T-helper 2 cell (primary cell): ENCODE measurements at regions not wholly inside any gene's neighbourhood (a gene's known extent, or its start where the extent isn't known, plus 50 kb on each side); places are given as distances from the start of the nearest gene placed in this dataset.

Experiments used
- DNase-seq, 5 experiments: peaks; one replicate each; pipeline versions ENCODE4 v3.0.0 to v3.0.0-alpha.2; 2012 to 2022

DNA sequence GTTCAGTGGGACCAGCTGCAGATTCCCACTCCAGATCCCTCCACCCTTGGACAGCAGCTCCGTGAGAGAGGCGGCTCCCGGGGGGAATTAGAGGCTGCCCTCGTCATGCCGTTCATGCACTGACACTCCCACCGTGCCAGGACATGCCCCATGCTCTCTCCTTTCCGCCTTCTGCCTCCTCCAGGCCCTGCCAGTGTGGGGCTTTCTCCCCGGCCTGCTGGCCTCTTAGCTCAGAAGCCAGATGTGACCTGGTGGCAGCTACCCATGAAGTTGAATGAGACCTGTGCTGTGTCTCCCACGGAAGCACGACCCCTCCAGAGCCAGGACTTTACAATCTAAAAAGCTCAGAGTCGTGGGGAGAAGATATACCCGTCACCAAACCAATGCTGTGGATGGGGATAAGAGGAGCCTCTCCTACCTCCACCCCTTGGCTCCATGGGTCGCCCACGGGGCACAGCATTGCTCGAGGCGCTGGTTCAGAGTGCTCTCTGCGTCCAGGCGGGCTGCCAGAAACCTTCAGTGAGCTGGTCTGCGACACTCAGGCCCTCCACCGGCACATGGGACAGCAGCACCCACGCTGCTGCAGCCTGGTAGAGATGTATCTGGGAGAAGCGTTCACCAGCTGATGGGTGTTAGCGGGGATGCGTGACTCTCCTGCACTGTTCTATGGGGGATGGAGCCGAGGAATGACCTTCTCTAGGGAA, 111.0 kb upstream of the GPC1 start:
- no peak for DNase-seq

DNA sequence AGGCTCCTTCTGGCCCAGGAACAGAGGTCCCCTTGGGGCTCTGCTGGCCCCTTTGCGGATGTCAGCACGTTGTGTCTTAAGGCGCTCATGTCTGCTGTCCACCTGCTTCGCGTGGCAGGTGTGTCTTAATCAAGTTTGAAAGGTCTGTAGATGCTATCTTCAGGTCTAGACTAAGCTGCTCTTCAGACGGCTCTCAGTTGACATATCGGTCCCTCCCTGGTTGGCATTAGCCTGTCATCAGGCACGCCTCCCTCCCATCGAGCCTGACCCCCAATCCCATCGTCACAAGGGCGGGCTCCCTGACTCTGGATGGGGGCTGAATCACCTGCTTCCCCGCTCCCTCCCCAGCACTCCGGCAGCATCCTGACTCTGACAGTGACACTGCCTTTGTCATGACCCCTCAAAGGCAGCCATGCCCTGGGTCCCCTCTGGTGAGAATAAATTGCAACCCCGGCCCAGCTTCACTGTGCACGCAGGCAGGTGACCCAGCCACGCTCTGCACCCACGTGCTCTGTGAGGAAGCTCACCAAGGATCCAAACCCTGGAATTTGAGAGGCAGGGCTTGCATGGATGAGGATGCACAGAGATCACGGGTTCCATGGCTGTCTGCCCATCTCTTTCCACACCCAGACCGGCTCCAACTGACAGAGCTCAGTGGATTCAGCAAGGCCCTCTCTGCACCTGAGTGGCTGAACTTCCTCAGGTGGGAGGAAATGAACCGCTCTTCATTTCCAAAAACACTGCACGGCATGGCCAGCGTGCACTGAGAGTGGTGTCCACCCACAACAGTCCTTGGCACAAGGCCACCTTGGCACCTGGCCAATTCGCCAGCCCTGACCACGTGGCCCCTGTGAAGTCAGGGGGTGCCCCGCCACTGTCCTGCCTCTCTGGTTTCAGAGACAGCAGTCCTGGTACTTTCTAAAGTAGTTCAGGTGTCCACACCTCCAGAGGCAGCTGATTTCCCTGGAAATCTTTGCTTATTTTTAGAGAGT, 110.2 kb upstream of the GPC1 start:
- no peak for DNase-seq

DNA sequence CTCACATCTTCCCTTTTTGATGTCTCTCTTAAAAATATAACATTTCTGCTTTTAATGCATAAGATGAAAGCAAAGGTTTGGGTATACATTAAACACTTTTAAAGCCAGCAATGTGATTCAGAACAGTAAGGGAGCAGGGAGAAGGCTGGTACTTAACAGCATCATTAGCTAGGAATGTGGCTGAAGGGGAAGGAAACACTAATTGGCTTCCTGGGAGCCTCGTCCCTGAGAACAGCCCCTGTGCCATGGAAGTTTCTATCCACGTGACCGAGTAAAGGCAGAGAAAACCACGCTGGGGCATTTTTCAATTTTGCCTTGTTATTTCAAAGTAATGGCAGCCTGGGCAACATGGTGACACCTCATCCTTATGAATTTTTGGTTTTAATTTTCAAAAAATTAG, 109.2 kb upstream of the GPC1 start:
- DNase-seq = no peak

DNA sequence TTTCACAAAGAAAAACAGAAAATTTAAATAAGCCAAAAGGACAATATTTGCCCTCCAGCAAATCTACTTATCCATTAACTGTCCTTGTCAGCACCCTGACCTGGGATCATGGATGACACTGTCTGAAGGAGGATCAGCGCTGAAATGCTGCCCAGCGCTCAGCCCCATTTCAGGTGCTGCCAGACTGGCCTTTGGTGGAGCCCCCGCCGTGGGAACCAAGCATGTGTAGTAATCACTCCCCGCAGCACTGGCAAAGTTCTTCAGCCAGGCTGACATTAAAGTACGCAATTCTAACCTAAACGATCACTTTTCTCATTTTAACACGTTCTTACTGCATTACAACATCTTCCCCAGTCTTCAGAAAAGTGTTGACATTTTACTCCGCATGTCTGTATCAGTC, 108.6 kb upstream of the GPC1 start:
- DNase-seq = no peak

DNA sequence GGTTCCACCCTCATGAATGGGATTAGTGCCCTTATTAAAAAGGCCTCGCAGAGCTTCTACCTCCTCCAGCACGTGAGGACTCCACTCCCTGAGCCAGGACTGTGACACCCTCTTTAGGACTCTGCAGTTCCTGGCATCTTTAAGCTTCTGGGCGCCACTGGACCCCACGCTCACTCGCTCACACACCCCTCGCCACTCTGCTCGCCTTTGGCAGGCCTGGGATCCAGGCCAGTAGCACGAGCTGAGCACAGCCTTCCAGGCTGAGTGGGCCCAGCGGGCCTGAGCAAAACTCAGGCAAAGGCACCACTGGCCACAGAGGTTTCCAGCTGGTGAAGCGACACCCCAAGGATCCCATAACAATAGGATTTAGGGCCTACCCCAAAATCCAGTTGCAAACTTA, 107.9 kb upstream of the GPC1 start:
- no peak for DNase-seq

DNA sequence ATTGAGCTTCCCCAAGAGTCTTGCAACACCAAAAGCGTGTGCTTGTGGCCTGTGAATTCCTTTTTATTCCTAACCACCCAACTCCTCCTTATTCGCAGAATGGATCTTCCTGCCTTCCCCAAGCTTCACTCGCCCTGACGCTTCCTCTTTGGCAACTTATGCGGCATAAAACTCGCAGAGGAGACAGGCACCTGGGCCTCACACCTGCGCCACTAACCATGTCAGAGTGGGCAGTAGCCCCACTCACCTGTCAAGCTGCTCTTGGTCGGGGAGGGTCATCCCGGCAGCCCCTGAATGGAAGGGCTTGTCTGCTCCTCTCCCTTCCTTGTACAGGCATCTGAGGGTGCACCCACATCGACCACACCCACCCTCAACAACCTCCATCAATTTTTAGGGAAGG, 106.9 kb upstream of the GPC1 start:
- no peak for DNase-seq

DNA sequence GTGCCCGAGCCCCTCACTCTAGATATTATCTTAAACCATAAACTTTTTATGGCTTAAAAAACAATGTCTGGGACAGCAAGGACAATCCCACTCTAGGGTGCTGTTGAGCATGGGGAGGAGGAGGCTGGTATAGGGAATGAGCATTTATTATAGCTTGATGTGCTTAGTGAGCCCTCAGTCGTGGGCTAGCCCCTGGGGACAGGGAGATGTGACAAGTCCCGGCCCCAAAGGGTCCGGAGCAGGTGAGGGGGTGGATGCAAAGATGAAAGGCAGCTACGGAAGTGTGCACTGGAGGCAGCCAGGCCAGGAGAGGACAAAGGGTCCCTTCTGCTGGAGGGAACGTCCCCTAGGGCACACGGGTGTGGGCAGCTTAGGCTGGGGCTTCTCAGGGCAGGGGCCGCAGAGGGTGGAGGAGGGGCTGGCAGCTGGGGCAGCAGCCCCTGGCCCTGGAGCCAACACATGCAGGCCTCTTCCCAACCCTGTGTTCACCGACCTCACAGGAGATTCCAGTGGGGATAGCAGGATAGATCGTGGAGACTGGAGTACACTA, 106.3 kb upstream of the GPC1 start:
- DNase-seq = no peak

DNA sequence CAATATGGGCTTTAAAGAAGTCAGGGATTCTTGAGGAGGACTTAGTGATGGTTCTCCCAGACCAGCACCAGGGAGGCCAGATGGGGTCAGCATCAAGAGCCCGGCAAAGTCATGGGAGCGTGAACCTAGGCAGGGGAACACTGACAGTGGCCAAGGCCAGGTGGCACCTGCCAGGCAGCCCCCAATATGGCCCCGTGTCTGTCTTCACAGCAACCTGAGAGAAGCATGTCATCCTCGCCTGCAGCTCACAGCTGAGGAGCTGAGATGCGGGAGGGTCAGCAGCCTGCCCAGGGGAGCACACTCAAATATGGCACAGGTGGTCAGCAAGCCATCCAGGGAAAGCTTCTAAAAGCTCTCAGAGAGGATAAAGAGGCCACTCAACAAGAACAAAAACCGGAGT, 105.7 kb upstream of the GPC1 start:
- no peak for DNase-seq

DNA sequence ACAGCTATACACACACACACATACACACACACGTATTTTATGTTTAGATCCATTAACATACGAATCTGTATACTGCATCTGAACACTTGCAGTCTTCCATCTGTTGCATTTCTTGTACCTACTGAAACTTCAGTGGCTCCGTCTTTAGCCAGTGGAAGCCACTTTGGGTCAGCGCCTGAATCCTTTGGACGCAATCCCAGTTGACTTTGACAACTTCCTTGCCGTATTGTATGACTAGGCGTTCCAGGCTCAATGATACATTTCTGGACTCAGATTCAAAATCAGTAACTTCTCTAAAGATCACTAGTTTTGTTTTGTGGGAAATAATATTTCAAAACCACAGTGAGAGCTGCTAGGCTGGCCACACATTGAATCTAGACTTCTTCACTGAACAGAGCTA, 101.5 kb upstream of the GPC1 start:
- no peak for DNase-seq

DNA sequence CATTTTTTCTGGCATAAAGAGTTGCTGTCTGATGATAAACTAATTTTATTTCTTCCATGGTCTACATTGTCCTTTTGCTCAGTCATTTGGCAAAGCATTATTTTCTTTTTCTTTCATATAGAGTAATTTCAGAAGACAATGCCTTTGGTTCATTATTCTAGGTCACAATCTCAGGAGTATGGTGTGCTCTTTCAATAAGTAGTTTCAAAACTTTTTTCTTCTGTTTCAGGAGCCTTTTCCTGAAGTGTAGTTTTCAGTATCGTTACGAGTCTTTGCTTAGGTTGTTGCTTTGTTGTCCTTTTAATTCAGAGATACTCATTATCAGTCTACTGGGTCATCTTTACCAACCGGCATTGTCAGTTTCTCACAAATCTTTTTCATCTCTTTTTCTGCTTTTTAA, 100.4 kb upstream of the GPC1 start:
- DNase-seq = no peak

DNA sequence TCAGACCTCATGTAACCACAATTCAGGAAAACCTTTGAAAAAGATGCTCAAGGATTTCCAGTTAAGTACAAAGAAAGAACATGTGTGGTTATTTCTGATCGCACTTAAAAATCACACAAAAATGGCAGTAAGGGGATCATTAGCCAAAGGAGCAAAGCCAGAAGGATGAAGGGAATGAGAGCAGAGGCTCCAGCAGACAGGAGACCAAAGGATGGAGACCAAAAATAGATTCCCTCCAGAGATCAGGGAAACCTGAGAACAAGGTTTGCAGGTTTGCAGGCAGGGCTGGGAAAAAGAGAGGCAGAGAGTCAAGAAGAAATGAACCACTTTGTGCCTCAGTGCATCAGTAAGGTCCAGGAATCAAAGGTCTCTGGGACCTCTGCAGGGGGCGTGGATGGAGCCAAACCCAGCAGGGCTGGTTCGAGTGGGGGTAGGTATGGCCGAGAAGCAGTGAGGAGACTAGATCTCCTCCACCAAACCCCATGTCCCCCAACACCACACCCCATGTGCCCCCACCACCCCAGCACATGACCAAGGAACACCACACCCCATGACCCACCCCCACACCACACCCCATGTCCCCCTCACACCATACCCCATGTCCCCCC, 98.5 kb upstream of the GPC1 start:
- DNase-seq = no peak

DNA sequence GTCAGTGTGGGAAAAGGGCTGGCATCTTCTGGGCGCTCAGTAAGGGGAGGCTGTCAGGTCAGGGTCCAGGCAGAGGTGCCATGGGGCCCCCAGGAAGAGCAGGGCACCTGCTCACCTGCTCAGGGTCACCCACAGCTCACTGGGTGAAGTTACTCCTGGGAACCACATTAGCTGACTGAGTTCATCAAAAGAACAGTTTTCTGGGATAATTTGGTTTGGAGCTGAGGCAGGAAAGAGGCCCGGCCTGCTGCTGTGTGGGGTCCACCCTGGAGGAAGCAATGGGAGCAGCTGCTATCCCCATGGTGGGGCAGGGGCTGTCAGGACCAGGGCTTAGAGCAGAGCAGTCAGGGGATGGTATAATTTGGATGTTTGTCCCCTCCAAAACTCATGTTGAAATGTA, 97.2 kb upstream of the GPC1 start:
- DNase-seq = no peak

DNA sequence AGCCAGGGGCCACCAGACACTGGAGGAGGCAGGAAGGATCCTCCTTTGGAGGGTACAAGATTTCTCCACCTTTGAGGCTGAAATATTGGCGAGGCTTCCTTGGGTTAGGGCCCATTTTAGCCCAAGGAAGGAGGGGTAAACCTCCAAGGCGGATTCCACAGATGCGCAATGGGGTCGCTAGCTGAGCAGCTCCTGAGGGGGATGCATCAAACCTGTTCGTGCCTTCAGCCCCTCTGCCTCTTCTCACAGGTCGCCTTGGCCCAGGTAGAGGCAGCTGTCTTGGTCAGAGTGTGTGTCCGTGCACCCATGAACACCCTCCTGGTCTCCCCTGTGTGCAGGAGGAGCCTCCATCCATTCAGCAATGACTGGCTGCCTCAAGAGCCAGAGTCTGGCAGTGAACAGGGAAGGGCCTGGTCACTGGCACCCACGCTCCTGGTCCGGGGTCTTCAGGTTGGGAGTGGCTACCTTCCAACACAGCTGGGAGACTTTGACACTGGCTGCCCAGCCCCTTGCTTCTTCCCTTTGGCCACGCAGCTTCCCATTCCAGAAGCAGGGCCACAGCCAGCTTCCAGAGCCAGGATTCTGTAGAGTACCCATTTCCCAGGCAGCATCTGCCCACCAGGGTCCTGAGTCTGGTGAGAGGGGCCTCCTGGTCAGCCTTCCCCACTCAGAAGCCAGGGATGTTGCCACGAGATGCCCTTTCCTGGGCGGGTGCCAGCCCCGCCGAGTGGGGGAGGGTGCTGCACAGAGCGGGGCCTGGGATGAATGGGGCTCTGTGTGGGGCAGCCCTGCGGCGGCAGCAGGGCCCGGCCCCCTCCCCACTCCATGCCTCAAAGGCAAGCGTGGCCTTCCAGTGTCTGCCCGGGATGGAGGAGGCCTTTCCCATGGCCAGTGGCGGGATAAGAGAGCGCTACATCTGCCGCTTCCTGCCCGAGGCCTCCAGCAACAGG, 95.8 kb upstream of the GPC1 start:
- no peak for DNase-seq

DNA sequence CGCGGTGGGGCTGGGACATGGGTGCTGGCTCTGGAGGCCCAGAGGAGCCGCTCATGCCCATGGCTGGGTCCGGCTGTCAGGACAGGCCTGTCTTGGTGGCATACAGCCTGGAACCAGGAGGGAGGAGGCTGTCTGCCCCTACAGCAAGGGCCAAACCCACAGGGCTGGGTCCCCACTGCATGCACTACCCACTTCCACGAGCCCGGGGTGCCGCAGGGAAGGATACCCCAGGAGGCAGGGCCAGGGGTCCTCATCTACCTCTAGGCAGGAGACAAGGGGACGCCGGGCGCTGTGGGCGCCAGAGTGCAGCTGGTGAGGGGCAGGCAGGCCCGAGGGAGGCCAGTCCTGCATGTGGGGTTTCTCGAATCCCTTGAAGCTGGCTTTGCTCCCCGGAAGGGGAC, 95.1 kb upstream of the GPC1 start:
- no peak for DNase-seq

DNA sequence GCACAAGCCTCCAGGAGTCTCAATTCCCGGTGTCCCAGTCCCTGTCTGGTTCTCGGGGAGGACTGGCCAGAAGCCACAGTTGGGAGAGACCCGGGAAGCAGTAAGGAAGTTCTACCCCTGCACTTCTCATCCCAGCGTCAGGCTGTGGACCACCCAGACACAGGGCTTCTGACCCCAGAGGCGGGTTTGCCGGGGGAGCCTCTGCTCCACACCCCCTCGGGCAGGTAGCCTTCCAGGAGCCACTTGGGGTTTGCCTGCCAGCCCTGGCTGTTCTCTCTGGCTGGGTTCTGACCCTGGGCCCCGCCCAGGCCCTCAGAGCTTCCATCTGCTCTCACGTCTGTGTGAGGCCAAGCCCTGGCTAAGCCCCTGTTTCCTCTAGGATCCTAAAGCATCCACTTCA, 94.4 kb upstream of the GPC1 start:
- DNase-seq = no peak

DNA sequence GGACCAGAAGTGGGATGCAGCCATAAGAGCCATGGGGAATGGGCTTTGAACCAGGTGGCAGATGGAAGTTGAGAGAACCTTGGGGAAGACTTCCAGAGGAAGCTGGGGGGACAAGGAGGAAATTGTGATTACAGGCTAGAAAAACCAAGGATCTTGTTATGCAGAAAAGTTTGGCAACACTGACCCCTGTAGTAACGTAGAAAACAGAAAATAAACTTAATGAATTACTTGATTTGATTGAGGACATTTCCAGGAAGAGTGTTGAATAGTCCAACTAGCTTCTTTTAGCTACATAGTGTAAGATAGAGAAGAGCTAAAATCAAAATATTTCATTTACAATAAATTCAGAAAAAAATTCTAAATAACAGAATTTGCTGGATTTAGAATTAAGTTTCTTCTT, 91.9 kb upstream of the GPC1 start:
- no peak for DNase-seq

DNA sequence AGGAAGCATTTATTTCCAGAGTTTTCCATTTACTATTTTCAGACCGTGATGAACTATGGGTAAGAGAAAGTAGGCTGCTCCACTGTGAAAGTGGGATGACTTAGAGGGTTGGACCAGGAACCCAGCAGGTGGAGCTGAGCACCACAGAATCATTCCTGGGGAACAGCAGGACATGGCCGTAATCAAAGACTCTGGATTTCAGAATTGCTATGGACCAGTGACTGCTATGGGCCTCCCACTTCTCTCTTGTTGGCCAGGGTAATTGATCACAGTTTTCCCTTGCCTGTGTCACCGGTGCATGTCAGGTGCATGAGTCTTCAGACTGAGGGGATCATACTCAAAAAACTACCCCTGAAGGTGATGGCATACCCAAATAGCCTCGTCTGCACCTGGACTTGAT, 90.6 kb upstream of the GPC1 start:
- DNase-seq = no peak

DNA sequence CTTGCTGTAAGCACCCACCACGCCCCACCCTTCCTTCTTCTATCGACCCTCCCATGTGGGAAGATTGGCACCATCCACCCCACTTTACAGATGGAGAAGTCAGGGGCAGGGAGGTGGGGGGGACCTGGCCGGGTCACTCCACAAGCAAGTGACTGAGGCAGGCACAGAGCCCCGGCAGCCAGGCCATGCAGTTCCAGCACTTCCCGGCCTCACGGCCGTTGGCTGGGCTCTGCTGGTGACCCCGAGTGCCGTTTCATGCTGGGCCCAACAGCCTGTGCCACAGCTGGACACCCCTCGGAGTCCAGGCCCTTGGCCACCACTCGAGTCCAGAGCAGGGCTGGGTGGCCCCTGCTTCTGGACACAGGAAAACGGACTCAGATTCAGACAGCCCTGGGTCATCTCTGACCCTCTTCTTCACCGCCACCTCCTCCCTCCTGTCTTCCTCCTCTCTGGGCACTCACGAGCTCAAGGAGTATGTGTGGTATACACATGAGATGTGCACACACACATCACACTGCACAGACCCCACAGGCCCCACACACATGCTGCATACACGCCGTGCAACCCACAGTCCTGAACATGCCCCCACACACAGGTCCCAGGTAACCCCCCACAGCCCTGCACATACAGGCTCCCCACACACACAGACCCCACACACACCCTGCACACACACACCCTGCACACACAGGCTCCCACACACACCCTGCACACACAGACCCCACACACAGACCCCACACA, 89.3 kb upstream of the GPC1 start:
- DNase-seq = no peak

DNA sequence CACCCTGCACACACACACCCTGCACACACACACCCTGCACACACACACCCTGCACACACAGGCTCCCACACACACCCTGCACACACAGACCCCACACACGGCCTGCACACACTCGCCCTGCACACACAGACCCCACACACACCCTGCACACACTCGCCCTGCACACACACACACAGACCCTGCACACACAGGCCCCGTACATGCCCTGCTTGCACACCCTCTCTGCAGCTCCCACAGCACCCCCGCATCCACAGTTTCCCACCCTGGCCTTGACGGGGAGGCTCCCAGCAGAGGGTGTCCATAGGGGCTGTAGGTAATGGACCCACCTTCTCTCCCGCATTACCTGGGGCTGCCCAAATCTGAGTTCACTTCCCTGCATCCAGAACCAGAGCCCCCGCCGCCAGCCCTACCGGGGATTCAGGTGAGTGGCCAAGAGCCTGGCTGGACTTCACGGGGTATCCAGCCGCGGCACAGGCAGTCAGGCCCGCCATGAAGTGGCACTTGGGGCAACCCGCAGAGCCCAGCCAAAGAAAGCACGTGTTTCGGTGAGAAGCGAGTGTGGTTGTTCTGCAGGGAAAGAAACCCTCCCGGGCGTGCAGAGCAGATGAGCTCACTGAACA, 88.6 kb upstream of the GPC1 start:
- no peak for DNase-seq

DNA sequence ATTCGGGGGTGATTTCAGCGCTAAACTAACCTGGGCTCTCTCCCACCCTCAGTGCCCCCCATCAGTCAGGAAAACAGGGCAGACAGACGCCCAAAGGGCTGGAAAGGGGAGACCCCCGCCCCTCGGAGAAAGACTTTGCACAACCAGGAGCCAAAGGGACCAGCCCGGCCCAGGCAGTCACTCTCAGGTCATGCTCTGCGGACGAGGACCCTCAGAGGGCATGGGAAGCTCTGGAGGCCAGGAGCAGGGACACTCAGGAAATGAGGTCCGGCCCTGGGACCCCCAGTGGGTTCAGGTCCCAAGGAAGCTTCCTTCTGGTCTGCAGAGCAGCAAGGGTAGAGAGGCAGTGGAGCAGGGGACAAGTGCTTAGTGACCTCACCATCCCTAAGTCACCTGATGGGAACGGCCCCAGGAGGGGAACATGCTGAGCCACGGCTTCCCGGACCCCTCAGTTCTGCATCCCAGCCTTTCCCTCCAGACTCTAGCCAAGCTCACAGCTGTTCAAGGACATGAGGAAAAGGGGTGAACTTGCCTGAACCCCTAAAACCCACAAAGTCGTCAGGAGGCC, 88.0 kb upstream of the GPC1 start:
- DNase-seq = no peak
